ENCODE measurements at regions not wholly inside any gene's neighbourhood (a gene's known extent, or its start where the extent isn't known, plus 50 kb on each side); places are given as distances from the start of the nearest gene placed in this dataset.

DNA sequence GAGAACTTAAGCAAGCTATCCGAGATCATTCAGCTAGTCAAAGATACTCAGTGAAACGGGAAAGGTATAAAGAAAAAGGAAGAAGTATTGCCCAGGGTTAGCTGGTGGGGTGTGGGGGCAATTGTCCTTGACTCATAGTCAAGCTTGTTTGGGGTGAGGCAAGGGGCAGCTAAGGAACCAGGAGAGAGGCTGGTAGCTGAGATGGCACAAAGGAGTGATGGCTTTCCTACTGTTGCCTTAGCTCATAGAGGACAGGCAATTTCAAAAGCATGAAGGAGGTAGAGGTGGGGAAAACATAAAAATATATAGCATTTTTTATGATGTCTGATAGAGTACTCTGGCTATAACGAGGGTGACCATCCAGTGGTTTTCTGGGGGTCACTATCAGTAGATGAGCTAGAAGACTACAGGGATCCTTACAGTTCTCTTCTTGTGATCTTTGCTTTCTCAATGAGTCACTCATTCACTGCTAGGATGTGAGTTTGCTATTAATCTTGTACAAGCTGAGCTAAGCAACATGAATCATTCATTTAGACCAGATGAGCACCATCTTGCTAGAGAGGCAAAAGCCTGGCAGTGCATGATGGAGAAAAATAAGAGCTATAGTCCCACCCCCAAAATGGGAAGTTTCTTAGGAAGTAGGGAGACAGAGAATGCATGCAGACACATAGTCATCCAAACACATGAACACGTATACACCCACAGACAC, 207.1 kb upstream of the PFN2 start:
- no peaks in the 10 kb centered on the region for H3K4me1 Mint-ChIP-seq
- no peaks in the 10 kb centered on the region for H3K36me3 Mint-ChIP-seq
- no peaks in the 10 kb centered on the region for H3K27me3 ChIP-seq (ENCODE audit: insufficient read depth, low read length)
- no peaks in the 10 kb centered on the region for H3K9me3 Mint-ChIP-seq
- no peaks in the 10 kb centered on the region for H3K36me3 ChIP-seq (ENCODE audit: insufficient read depth, low read length)
- no peak overlapping the region for H3K27ac Mint-ChIP-seq
- no peak overlapping the region for H3K4me3 Mint-ChIP-seq
- H3K4me1 ChIP-seq (ENCODE audit: insufficient read depth, low read length) = no peaks in the 10 kb centered on the region
- no peaks in the 10 kb centered on the region for H3K9me3 ChIP-seq (ENCODE audit: control insufficient read depth in 1 of 2, low read length in 2 of 2)
- peaks cover 4 to 7% of the 10 kb centered on the region in 2 donors for H3K27me3 Mint-ChIP-seq
- ChIA-PET CTCF (ENCODE audit: partially characterized antibody) (interaction anchor here (1.0 to 1.2 kb wide), 2 partner anchors 209 to 211 kb away, joined by 3 to 4 read pairs; no protein-coding TSS in a partner anchor), POLR2A (ENCODE audit: partially characterized antibody) (no interaction called here)
- DNase-seq = no peak
- H3K27ac ChIP-seq (ENCODE audit: low read depth, low read length) = no peak overlapping the region
- H3K4me3 ChIP-seq (ENCODE audit: low read length in 2 of 2) = no peak overlapping the region
- intact Hi-C loops (cut with micrococcal nuclease) = no loop called here

DNA sequence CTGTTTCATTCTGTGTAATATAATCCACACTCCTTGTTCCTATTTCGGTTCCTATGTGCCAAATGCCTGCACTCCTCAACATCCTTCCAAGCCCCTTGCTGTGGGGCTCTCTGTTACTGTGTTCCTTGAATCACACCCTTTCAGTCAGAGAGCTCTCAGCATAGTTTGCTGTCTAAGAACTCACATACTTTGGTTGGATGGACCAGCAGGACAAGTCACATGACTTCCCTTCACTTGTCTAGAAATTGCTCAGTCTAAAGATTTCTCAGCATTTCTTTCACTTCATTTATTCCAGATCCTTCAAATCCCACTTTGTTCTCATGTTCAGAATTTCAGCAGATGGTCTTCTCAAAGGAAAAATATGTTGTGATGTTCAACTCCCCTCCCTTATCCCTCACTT, 203.5 kb upstream of the PFN2 start:
- H3K36me3 ChIP-seq (ENCODE audit: insufficient read depth, low read length) = no peaks in the 10 kb centered on the region
- H3K4me1 ChIP-seq (ENCODE audit: insufficient read depth, low read length) = no peaks in the 10 kb centered on the region
- ChIA-PET CTCF (ENCODE audit: partially characterized antibody) (interaction anchor here (1.5 kb wide), 1 partner anchor 207 kb away, joined by 3 read pairs; no protein-coding TSS in a partner anchor), POLR2A (ENCODE audit: partially characterized antibody) (no interaction called here)
- no peaks in the 10 kb centered on the region for H3K4me1 Mint-ChIP-seq
- no peaks in the 10 kb centered on the region for H3K9me3 Mint-ChIP-seq
- H3K27me3 Mint-ChIP-seq = peaks cover 0 to 10% of the 10 kb centered on the region in 2 donors
- intact Hi-C loops (cut with micrococcal nuclease) = no loop called here
- no peaks in the 10 kb centered on the region for H3K9me3 ChIP-seq (ENCODE audit: control insufficient read depth in 1 of 2, low read length in 2 of 2)
- DNase-seq = no peak
- no peak overlapping the region for H3K4me3 ChIP-seq (ENCODE audit: low read length in 2 of 2)
- no peak overlapping the region for H3K4me3 Mint-ChIP-seq
- H3K36me3 Mint-ChIP-seq = no peaks in the 10 kb centered on the region
- H3K27ac Mint-ChIP-seq = no peak overlapping the region
- no peak overlapping the region for H3K27ac ChIP-seq (ENCODE audit: low read depth, low read length)
- H3K27me3 ChIP-seq (ENCODE audit: insufficient read depth, low read length) = no peaks in the 10 kb centered on the region

DNA sequence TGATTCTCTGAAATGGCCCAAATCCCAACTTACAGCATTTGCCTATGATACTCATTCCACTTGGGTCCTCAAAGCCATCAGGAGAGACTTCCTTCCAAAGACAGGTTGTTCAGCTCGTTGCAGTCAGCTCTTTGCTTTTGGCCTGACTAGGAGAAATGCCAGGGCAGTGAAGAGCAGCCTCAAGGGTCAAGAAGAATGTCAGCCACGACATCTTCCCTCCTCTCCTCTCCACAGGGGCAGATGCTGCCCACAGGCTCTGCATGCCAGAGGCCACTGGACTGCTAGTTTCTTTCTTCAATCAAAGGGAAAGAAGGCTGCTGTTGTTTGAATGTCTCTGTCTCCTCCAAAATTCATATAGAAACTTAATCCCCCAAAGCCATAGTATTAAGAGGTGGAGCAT, 201.7 kb upstream of the PFN2 start:
- no peaks in the 10 kb centered on the region for H3K9me3 Mint-ChIP-seq
- Histone ChIP-seq H3K27me3 (ENCODE audit: insufficient read depth, low read length) (no peaks in the 10 kb centered on the region), H3K27ac (ENCODE audit: low read depth, low read length) (no peak overlapping the region), H3K4me3 (ENCODE audit: low read length in 2 of 2) (no peak overlapping the region), H3K9me3 (ENCODE audit: control insufficient read depth in 1 of 2, low read length in 2 of 2) (no peaks in the 10 kb centered on the region), H3K36me3 (ENCODE audit: insufficient read depth, low read length) (no peaks in the 10 kb centered on the region), H3K4me1 (ENCODE audit: insufficient read depth, low read length) (no peaks in the 10 kb centered on the region)
- no peaks in the 10 kb centered on the region for H3K4me1 Mint-ChIP-seq
- ChIA-PET CTCF (ENCODE audit: partially characterized antibody) (interaction anchor here (1.0 to 2.2 kb wide), 2 partner anchors 12 to 22 kb away, joined by 3 to 9 read pairs; no protein-coding TSS in a partner anchor), POLR2A (ENCODE audit: partially characterized antibody) (no interaction called here)
- intact Hi-C loops (cut with micrococcal nuclease) = no loop called here
- no peak for DNase-seq
- H3K4me3 Mint-ChIP-seq = no peak overlapping the region
- peaks cover 0 to 10% of the 10 kb centered on the region in 2 donors for H3K27me3 Mint-ChIP-seq
- no peak overlapping the region for H3K27ac Mint-ChIP-seq
- no peaks in the 10 kb centered on the region for H3K36me3 Mint-ChIP-seq

DNA sequence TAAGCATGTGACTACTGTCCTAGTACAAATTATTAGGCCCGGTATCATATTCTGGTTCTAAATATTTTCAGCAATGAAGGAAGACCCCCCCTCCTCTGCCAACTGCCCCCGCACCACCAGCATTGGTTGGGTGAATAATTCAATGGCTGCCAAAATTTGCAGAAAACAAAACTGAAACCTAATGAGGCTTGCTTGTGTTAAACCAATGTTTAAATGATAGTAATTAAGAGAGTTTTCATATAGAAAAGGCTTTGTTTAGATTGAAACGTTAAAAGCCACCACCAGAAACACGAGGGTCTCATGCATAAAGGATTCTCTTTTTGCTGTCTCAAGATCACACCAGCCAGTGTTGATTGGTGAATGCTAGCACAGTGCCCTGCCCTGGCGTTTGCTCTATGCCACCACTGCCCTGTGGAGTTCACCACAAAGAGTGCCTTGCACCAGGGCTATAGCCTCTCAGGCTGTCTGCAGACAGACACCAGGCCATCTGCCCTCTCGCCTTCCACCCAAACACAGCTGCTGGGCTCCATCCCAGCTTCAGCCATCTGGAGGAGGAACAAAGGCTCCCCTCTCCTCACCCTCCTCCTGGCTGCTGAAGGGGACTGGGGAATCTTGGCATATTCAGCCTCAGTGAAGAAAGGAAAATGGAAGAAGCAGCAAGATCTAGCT, 200.3 kb upstream of the PFN2 start:
- no peaks in the 10 kb centered on the region for H3K4me1 ChIP-seq (ENCODE audit: insufficient read depth, low read length)
- Mint-ChIP-seq H3K4me1 (no peaks in the 10 kb centered on the region), H3K36me3 (no peaks in the 10 kb centered on the region), H3K27ac (no peak overlapping the region), H3K4me3 (no peak overlapping the region), H3K9me3 (no peaks in the 10 kb centered on the region), H3K27me3 (peaks cover 0 to 14% of the 10 kb centered on the region in 2 donors)
- no peaks in the 10 kb centered on the region for H3K27me3 ChIP-seq (ENCODE audit: insufficient read depth, low read length)
- H3K36me3 ChIP-seq (ENCODE audit: insufficient read depth, low read length) = no peaks in the 10 kb centered on the region
- DNase-seq = no peak
- ChIA-PET CTCF (ENCODE audit: partially characterized antibody) (no interaction called here), POLR2A (ENCODE audit: partially characterized antibody) (no interaction called here)
- H3K27ac ChIP-seq (ENCODE audit: low read depth, low read length) = no peak overlapping the region
- H3K4me3 ChIP-seq (ENCODE audit: low read length in 2 of 2) = no peak overlapping the region
- intact Hi-C loops (cut with micrococcal nuclease) = no loop called here
- no peaks in the 10 kb centered on the region for H3K9me3 ChIP-seq (ENCODE audit: control insufficient read depth in 1 of 2, low read length in 2 of 2)

DNA sequence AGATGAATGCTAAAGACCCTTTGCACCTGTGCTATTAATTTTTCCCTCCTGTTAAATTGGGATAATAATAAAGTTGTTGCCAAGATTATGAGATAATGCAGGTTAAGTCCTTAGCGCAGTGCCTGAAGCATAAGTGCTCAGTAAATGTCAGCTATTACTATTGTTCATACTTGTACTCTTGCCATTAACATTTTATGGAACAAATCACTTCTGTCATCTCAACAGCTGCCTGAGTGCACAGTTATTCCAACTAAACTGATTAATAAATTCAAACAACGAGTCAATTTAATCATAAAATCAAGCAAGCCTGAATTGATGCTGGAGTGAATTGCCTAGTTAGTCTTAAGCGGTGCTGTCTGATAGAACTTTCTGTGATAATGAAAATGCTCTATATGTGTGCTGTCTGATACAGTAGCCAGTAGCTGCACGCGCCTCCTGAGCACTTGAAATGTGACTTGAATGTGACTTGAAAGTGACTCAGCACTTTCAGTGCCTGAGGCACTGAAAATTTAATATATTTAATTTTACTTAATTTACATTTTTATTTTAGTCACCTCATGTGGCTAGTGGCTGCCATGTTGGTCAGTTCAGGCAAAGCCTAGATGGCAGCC, 198.7 kb upstream of the PFN2 start:
- no peak overlapping the region for H3K4me3 Mint-ChIP-seq
- no peak for DNase-seq
- H3K27ac Mint-ChIP-seq = no peak overlapping the region
- ChIA-PET POLR2A (ENCODE audit: partially characterized antibody) (no interaction called here), CTCF (ENCODE audit: partially characterized antibody) (no interaction called here)
- H3K9me3 Mint-ChIP-seq = no peaks in the 10 kb centered on the region
- peaks cover 2 to 9% of the 10 kb centered on the region in 2 donors for H3K27me3 Mint-ChIP-seq
- no peaks in the 10 kb centered on the region for H3K36me3 ChIP-seq (ENCODE audit: insufficient read depth, low read length)
- H3K4me1 ChIP-seq (ENCODE audit: insufficient read depth, low read length) = no peaks in the 10 kb centered on the region
- no peak overlapping the region for H3K4me3 ChIP-seq (ENCODE audit: low read length in 2 of 2)
- intact Hi-C loops (cut with micrococcal nuclease) = no loop called here
- no peaks in the 10 kb centered on the region for H3K9me3 ChIP-seq (ENCODE audit: control insufficient read depth in 1 of 2, low read length in 2 of 2)
- H3K36me3 Mint-ChIP-seq = no peaks in the 10 kb centered on the region
- H3K27me3 ChIP-seq (ENCODE audit: insufficient read depth, low read length) = no peaks in the 10 kb centered on the region
- no peak overlapping the region for H3K27ac ChIP-seq (ENCODE audit: low read depth, low read length)
- no peaks in the 10 kb centered on the region for H3K4me1 Mint-ChIP-seq

DNA sequence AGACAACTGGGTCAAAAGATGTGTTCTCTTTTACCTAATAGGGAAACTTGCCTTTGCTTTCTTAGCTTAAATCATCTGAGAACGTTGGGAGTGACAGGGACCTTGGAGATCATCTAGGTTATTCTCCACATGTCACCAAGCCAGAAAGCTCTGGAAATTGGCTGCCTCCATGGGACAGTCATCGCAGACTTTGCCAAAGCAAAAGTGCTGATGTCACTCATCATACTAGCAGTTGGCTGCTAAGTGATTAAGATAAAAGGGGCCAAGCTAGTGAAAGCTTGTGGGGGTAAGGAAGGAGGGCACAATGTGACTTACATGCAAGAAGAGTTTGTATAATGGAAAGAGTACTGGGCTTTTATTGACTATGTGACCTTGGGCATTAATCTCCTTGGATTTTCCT, 198.0 kb upstream of the PFN2 start:
- intact Hi-C loops (cut with micrococcal nuclease) = no loop called here
- no peak overlapping the region for H3K27ac Mint-ChIP-seq
- CTCF ChIA-PET (ENCODE audit: partially characterized antibody) = no interaction called here
- H3K9me3 Mint-ChIP-seq = no peaks in the 10 kb centered on the region
- Histone ChIP-seq H3K9me3 (ENCODE audit: control insufficient read depth in 1 of 2, low read length in 2 of 2) (no peaks in the 10 kb centered on the region), H3K4me3 (ENCODE audit: low read length in 2 of 2) (no peak overlapping the region), H3K36me3 (ENCODE audit: insufficient read depth, low read length) (no peaks in the 10 kb centered on the region), H3K27me3 (ENCODE audit: insufficient read depth, low read length) (no peaks in the 10 kb centered on the region), H3K4me1 (ENCODE audit: insufficient read depth, low read length) (no peaks in the 10 kb centered on the region), H3K27ac (ENCODE audit: low read depth, low read length) (no peak overlapping the region)
- no peaks in the 10 kb centered on the region for H3K36me3 Mint-ChIP-seq
- no peaks in the 10 kb centered on the region for H3K4me1 Mint-ChIP-seq
- DNase-seq = no peak
- no peak overlapping the region for H3K4me3 Mint-ChIP-seq
- H3K27me3 Mint-ChIP-seq = peaks cover 2 to 9% of the 10 kb centered on the region in 2 donors
- POLR2A ChIA-PET (ENCODE audit: partially characterized antibody) = no interaction called here

DNA sequence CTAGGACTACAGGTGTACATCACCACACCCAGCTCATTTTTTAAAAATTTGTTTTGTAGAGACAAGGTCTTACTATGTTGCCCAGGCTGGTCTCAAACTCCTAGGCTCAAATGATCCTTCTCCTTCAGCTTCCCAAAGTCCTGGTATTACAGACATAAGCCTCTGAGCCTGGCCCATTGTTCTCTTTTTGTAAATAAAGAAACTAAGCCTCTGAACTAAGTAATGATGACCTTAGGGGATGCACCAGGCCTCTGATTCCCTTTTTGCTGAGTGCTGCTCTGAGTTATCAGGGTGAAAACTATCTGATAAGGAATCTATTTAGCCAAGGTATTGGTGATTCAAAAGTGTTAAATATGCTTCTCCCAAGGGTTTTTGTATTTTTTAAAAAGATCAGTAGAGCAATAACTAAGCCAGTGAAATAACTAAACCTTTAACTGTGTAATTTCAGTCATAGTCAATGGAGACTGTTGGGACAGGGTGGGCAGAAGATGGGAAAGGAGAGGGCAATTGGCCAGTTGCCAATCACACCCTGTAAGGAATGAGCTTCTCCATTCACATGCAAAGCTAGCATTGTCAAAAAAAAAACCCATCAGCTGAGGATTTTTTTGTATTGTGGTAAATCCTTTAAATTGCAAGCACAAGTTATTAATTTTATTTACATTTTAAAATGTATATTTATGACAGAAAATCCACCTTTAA, 194.8 kb upstream of the PFN2 start:
- Mint-ChIP-seq H3K9me3 (peaks cover 0 to 3% (median 0%) of the 10 kb centered on the region in 8 donors), H3K4me3 (no peak overlapping the region), H3K4me1 (no peaks in the 10 kb centered on the region), H3K27ac (no peak overlapping the region), H3K27me3 (peaks cover 5 to 6% of the 10 kb centered on the region in 2 donors), H3K36me3 (no peaks in the 10 kb centered on the region)
- ChIA-PET POLR2A (ENCODE audit: partially characterized antibody) (no interaction called here), CTCF (ENCODE audit: partially characterized antibody) (interaction anchor here (1.8 kb wide), 1 partner anchor 19 kb away, joined by 4 read pairs; no protein-coding TSS in a partner anchor)
- no peaks in the 10 kb centered on the region for H3K36me3 ChIP-seq (ENCODE audit: insufficient read depth, low read length)
- no peak overlapping the region for H3K27ac ChIP-seq (ENCODE audit: low read depth, low read length)
- H3K9me3 ChIP-seq (ENCODE audit: control insufficient read depth in 1 of 2, low read length in 2 of 2) = no peaks in the 10 kb centered on the region
- no peak overlapping the region for H3K4me3 ChIP-seq (ENCODE audit: low read length in 2 of 2)
- H3K4me1 ChIP-seq (ENCODE audit: insufficient read depth, low read length) = no peaks in the 10 kb centered on the region
- no peak for DNase-seq
- no peaks in the 10 kb centered on the region for H3K27me3 ChIP-seq (ENCODE audit: insufficient read depth, low read length)
- intact Hi-C loops (cut with micrococcal nuclease) = no loop called here

All from CD4-positive, alpha-beta memory T cell (primary cell).